ENCODE measurements at regions not wholly inside any gene's neighbourhood (a gene's known extent, or its start where the extent isn't known, plus 50 kb on each side); places are given as distances from the start of the nearest gene placed in this dataset.

DNA sequence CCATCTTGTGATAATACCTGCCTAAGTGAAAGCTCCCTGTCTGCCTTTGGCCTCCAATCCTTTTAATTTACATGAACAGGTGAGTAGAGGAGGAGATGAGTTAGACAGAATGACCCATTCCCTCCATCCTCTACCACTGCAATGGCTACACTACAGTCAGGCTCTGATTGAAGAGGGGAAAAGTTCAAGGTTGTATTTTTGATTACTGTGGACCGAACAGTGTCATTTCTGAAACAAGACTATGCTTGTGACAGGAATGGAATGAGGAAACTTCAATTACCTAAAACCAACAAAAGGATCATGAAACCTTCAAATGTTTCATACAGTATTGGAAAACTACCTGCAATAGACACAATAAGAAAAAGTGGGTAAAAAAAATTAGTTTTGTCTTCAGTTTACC is 85.5 kb upstream of the GBE1 start:
- Histone ChIP-seq H2BK5ac (ENCODE audit: low read length) (no peak overlapping the region), H3K27ac (ENCODE audit: low read depth, low read length) (no peak overlapping the region), H3K23ac (ENCODE audit: low read length) (no peak overlapping the region), H3K4me3 (ENCODE audit: low read length) (no peak overlapping the region), H3K9ac (ENCODE audit: low read length) (no peak overlapping the region), H3K79me1 (ENCODE audit: low read length) (no peaks in the 10 kb centered on the region), H3K4ac (ENCODE audit: low read depth, low read length) (no peak overlapping the region), H3K4me1 (ENCODE audit: control insufficient read depth, low read depth, low read length) (no peaks in the 10 kb centered on the region), H3K18ac (ENCODE audit: low read length) (no peak overlapping the region), H2BK15ac (replicated peaks; ENCODE audit: low read depth) (no peak overlapping the region), H4K8ac (ENCODE audit: low read depth, low read length) (no peak overlapping the region), H3K56ac (ENCODE audit: low read length) (no peak overlapping the region), H4K5ac (ENCODE audit: low read length) (no peak overlapping the region), H2AK5ac (ENCODE audit: low read length) (no peak overlapping the region), H3K79me2 (ENCODE audit: control insufficient read depth, insufficient read depth, low read length) (no peaks in the 10 kb centered on the region), H3K4me2 (ENCODE audit: low read length) (no peak overlapping the region), H3K36me3 (ENCODE audit: control insufficient read depth, insufficient read depth, low read length) (no peaks in the 10 kb centered on the region), H3K27me3 (ENCODE audit: insufficient read depth, low read length, poor library complexity) (no peaks in the 10 kb centered on the region), H2BK120ac (ENCODE audit: low read depth, low read length) (no peak overlapping the region)
- no peak for DNase-seq
- no CpG with 5 or more reads among the region's 1 CpG for WGBS (ENCODE audit: extremely low coverage, insufficient coverage, low lambda C conversion rate)

DNA sequence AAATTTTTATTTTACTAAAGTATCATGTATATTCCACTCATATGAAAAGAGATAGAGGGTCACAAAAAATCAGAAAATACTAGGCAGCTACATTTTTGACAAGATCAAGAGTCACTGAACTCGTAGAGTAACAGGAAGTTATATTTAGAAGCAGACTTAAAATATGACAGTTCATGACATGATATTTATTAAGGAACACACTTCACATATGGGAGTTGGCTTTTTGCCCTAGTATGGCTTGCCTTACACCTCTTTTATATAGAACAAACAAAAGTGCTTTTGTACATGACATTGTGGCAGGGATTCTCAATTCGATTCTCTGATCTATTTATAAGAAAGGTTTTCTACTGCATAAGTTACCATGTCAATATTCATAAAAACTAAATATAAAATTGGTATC is 80.1 kb upstream of the GBE1 start:
- no peak overlapping the region for H4K5ac ChIP-seq (ENCODE audit: low read length)
- H3K23ac ChIP-seq (ENCODE audit: low read length) = no peak overlapping the region
- H3K9ac ChIP-seq (ENCODE audit: low read length) = no peak overlapping the region
- H2BK120ac ChIP-seq (ENCODE audit: low read depth, low read length) = no peak overlapping the region
- no peaks in the 10 kb centered on the region for H3K27me3 ChIP-seq (ENCODE audit: insufficient read depth, low read length, poor library complexity)
- no peak overlapping the region for H3K18ac ChIP-seq (ENCODE audit: low read length)
- no peak overlapping the region for H2AK5ac ChIP-seq (ENCODE audit: low read length)
- no peak overlapping the region for H3K27ac ChIP-seq (ENCODE audit: low read depth, low read length)
- no peak overlapping the region for H3K4me3 ChIP-seq (ENCODE audit: low read length)
- H3K4me2 ChIP-seq (ENCODE audit: low read length) = no peak overlapping the region
- H2BK5ac ChIP-seq (ENCODE audit: low read length) = no peak overlapping the region
- H3K79me1 ChIP-seq (ENCODE audit: low read length) = no peaks in the 10 kb centered on the region
- H3K56ac ChIP-seq (ENCODE audit: low read length) = no peak overlapping the region
- H4K8ac ChIP-seq (ENCODE audit: low read depth, low read length) = no peak overlapping the region
- H3K79me2 ChIP-seq (ENCODE audit: control insufficient read depth, insufficient read depth, low read length) = no peaks in the 10 kb centered on the region
- H3K36me3 ChIP-seq (ENCODE audit: control insufficient read depth, insufficient read depth, low read length) = no peaks in the 10 kb centered on the region
- H2BK15ac ChIP-seq (replicated peaks; ENCODE audit: low read depth) = no peak overlapping the region
- no peaks in the 10 kb centered on the region for H3K4me1 ChIP-seq (ENCODE audit: control insufficient read depth, low read depth, low read length)
- H3K4ac ChIP-seq (ENCODE audit: low read depth, low read length) = no peak overlapping the region
- WGBS (ENCODE audit: extremely low coverage, insufficient coverage, low lambda C conversion rate) = no CpG with 5 or more reads among the region's 2 CpGs
- DNase-seq = no peak

DNA sequence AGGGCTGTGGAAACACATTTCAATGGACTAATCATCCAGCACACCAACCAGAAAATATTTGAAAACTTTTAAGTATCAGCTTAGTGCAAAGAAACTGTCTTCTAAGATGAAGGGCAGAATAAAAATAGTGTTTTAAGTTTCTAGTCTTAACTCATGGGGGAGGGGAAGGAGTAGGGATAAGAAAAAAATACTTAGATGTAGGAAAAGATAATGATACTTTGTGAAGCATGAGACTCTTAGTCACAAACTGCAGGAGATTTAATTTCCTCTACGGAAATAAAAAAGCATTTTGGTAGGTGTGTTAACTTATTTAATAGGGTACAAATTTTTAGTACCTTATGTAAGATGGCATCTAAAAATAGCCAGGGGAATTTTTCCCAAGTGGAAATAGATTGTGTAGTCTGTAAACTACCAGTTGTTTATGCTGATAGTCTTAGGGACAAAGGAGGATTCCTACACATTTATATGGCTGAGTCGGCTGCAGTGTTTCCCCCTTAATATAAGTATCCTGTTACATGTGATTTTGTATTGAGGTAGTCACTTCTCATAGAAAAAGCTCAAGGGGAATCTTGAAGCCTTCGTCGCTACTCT is 78.2 kb upstream of the GBE1 start:
- Histone ChIP-seq H4K8ac (ENCODE audit: low read depth, low read length) (no peak overlapping the region), H2AK5ac (ENCODE audit: low read length) (no peak overlapping the region), H3K27me3 (ENCODE audit: insufficient read depth, low read length, poor library complexity) (no peaks in the 10 kb centered on the region), H3K79me1 (ENCODE audit: low read length) (no peaks in the 10 kb centered on the region), H2BK5ac (ENCODE audit: low read length) (no peak overlapping the region), H3K18ac (ENCODE audit: low read length) (no peak overlapping the region), H3K27ac (ENCODE audit: low read depth, low read length) (no peak overlapping the region), H3K23ac (ENCODE audit: low read length) (no peak overlapping the region), H4K5ac (ENCODE audit: low read length) (no peak overlapping the region), H3K4ac (ENCODE audit: low read depth, low read length) (no peak overlapping the region), H2BK15ac (replicated peaks; ENCODE audit: low read depth) (no peak overlapping the region), H3K79me2 (ENCODE audit: control insufficient read depth, insufficient read depth, low read length) (no peaks in the 10 kb centered on the region), H2BK120ac (ENCODE audit: low read depth, low read length) (no peak overlapping the region), H3K9ac (ENCODE audit: low read length) (no peak overlapping the region), H3K4me2 (ENCODE audit: low read length) (no peak overlapping the region), H3K4me3 (ENCODE audit: low read length) (no peak overlapping the region), H3K4me1 (ENCODE audit: control insufficient read depth, low read depth, low read length) (no peaks in the 10 kb centered on the region), H3K56ac (ENCODE audit: low read length) (no peak overlapping the region), H3K36me3 (ENCODE audit: control insufficient read depth, insufficient read depth, low read length) (no peaks in the 10 kb centered on the region)
- no peak for DNase-seq
- WGBS (ENCODE audit: extremely low coverage, insufficient coverage, low lambda C conversion rate) = no CpG with 5 or more reads among the region's 4 CpGs

DNA sequence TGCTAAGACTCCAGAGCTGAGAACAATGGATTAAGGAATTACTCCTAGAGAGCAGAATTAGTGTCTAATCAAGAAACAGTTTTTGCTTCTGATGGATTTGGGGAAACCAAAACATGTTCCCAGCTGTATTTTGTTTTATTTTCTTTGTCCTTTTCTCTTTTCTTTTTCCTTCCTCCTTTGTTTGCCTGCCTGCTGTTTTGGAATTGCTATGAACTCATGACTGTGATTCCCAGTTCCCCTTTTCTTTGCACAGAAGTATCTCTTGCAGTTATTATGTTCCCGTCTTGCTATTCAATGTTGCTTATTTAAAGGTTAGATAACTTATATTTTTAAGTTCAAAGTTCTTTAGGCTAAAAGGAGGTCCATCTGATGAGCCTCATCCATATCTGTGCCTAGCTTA is 77.0 kb upstream of the GBE1 start:
- no peak overlapping the region for H4K5ac ChIP-seq (ENCODE audit: low read length)
- no peak overlapping the region for H4K8ac ChIP-seq (ENCODE audit: low read depth, low read length)
- H3K27me3 ChIP-seq (ENCODE audit: insufficient read depth, low read length, poor library complexity) = no peaks in the 10 kb centered on the region
- H3K4me1 ChIP-seq (ENCODE audit: control insufficient read depth, low read depth, low read length) = no peaks in the 10 kb centered on the region
- H3K23ac ChIP-seq (ENCODE audit: low read length) = no peak overlapping the region
- no CpG with 5 or more reads among the region's 1 CpG for WGBS (ENCODE audit: extremely low coverage, insufficient coverage, low lambda C conversion rate)
- H2AK5ac ChIP-seq (ENCODE audit: low read length) = no peak overlapping the region
- H2BK15ac ChIP-seq (replicated peaks; ENCODE audit: low read depth) = no peak overlapping the region
- no peaks in the 10 kb centered on the region for H3K36me3 ChIP-seq (ENCODE audit: control insufficient read depth, insufficient read depth, low read length)
- H3K4me3 ChIP-seq (ENCODE audit: low read length) = no peak overlapping the region
- H3K4ac ChIP-seq (ENCODE audit: low read depth, low read length) = no peak overlapping the region
- no peak overlapping the region for H3K56ac ChIP-seq (ENCODE audit: low read length)
- no peak for DNase-seq
- H3K4me2 ChIP-seq (ENCODE audit: low read length) = no peak overlapping the region
- no peak overlapping the region for H3K18ac ChIP-seq (ENCODE audit: low read length)
- H3K79me2 ChIP-seq (ENCODE audit: control insufficient read depth, insufficient read depth, low read length) = no peaks in the 10 kb centered on the region
- no peak overlapping the region for H3K27ac ChIP-seq (ENCODE audit: low read depth, low read length)
- H3K79me1 ChIP-seq (ENCODE audit: low read length) = no peaks in the 10 kb centered on the region
- H2BK5ac ChIP-seq (ENCODE audit: low read length) = no peak overlapping the region
- H2BK120ac ChIP-seq (ENCODE audit: low read depth, low read length) = no peak overlapping the region
- H3K9ac ChIP-seq (ENCODE audit: low read length) = no peak overlapping the region

DNA sequence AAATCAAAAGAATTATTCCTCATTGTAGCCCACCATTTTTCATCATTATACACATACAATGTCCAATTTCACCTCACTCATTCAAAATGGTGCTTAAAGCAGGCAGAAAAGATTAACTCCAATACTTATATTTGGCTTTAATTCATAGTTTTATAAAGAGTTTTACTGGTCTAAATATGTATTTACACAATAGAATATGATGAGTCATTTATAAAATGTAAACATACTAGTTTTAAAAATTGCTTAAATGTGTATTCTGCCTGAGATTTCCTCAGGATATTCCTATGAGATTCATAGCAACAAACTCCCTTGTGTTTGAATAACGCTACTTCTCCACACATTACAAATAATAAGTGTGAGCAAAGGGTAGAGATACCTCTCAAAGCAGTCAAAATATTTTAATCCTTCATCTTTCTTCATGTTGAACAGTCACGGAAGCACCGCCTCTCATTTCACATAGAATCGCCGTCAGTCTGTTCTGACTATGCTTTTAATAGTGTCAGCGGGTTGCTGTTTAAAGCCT is 75.7 kb upstream of the GBE1 start:
- no peak overlapping the region for H3K4me3 ChIP-seq (ENCODE audit: low read length)
- no peak overlapping the region for H2BK15ac ChIP-seq (replicated peaks; ENCODE audit: low read depth)
- no peak overlapping the region for H3K23ac ChIP-seq (ENCODE audit: low read length)
- H3K36me3 ChIP-seq (ENCODE audit: control insufficient read depth, insufficient read depth, low read length) = no peaks in the 10 kb centered on the region
- H3K4ac ChIP-seq (ENCODE audit: low read depth, low read length) = no peak overlapping the region
- DNase-seq = no peak
- no peaks in the 10 kb centered on the region for H3K27me3 ChIP-seq (ENCODE audit: insufficient read depth, low read length, poor library complexity)
- no peaks in the 10 kb centered on the region for H3K79me1 ChIP-seq (ENCODE audit: low read length)
- H4K5ac ChIP-seq (ENCODE audit: low read length) = no peak overlapping the region
- no peak overlapping the region for H3K18ac ChIP-seq (ENCODE audit: low read length)
- no peak overlapping the region for H4K8ac ChIP-seq (ENCODE audit: low read depth, low read length)
- no peak overlapping the region for H3K4me2 ChIP-seq (ENCODE audit: low read length)
- H3K9ac ChIP-seq (ENCODE audit: low read length) = no peak overlapping the region
- H2AK5ac ChIP-seq (ENCODE audit: low read length) = no peak overlapping the region
- no peaks in the 10 kb centered on the region for H3K4me1 ChIP-seq (ENCODE audit: control insufficient read depth, low read depth, low read length)
- no peak overlapping the region for H3K56ac ChIP-seq (ENCODE audit: low read length)
- no peak overlapping the region for H2BK120ac ChIP-seq (ENCODE audit: low read depth, low read length)
- no peak overlapping the region for H2BK5ac ChIP-seq (ENCODE audit: low read length)
- no peak overlapping the region for H3K27ac ChIP-seq (ENCODE audit: low read depth, low read length)
- H3K79me2 ChIP-seq (ENCODE audit: control insufficient read depth, insufficient read depth, low read length) = no peaks in the 10 kb centered on the region
- WGBS (ENCODE audit: extremely low coverage, insufficient coverage, low lambda C conversion rate) = no CpG with 5 or more reads among the region's 6 CpGs

DNA sequence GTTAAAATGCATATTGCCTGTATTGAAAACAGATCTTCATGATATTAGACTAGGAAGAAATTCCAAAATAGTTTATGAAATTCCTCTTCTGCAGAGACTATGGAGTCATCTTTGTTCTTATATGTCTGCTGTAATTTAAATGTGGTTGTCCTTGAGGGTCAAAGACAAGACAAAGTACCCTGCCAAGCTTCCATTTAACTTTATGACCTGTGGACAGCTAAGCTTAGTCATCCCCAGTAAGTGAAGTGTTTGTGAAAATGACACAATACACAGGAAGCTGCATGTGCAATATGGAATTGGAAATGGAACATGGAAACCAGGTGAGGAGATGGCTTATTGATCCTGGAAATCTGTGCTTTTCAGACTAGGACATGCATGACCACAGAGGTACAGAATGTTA is 68.5 kb upstream of the GBE1 start:
- no peak overlapping the region for H2BK120ac ChIP-seq (ENCODE audit: low read depth, low read length)

More for the DNA sequence above, 68.5 kb upstream of the GBE1 start:
- no peak overlapping the region for H3K23ac ChIP-seq (ENCODE audit: low read length)
- no peak overlapping the region for H2AK5ac ChIP-seq (ENCODE audit: low read length)
- H2BK5ac ChIP-seq (ENCODE audit: low read length) = no peak overlapping the region
- H3K27ac ChIP-seq (ENCODE audit: low read depth, low read length) = no peak overlapping the region
- H3K18ac ChIP-seq (ENCODE audit: low read length) = no peak overlapping the region
- no peaks in the 10 kb centered on the region for H3K36me3 ChIP-seq (ENCODE audit: control insufficient read depth, insufficient read depth, low read length)
- H2BK15ac ChIP-seq (replicated peaks; ENCODE audit: low read depth) = no peak overlapping the region
- H3K79me1 ChIP-seq (ENCODE audit: low read length) = no peaks in the 10 kb centered on the region
- H3K9ac ChIP-seq (ENCODE audit: low read length) = no peak overlapping the region
- H4K8ac ChIP-seq (ENCODE audit: low read depth, low read length) = no peak overlapping the region
- no peak for DNase-seq
- H3K27me3 ChIP-seq (ENCODE audit: insufficient read depth, low read length, poor library complexity) = no peaks in the 10 kb centered on the region
- H3K4ac ChIP-seq (ENCODE audit: low read depth, low read length) = no peak overlapping the region
- H3K4me1 ChIP-seq (ENCODE audit: control insufficient read depth, low read depth, low read length) = no peaks in the 10 kb centered on the region
- no peak overlapping the region for H3K4me3 ChIP-seq (ENCODE audit: low read length)
- no peak overlapping the region for H3K56ac ChIP-seq (ENCODE audit: low read length)
- no peaks in the 10 kb centered on the region for H3K79me2 ChIP-seq (ENCODE audit: control insufficient read depth, insufficient read depth, low read length)
- H3K4me2 ChIP-seq (ENCODE audit: low read length) = no peak overlapping the region
- no peak overlapping the region for H4K5ac ChIP-seq (ENCODE audit: low read length)
